C4-2B (cell line): ENCODE measurements at regions not wholly inside any gene's neighbourhood (a gene's known extent, or its start where the extent isn't known, plus 50 kb on each side); places are given as distances from the start of the nearest gene placed in this dataset.

ENCODE experiments used
- CTCF ChIP-seq: fragments of 450-650 bp; conservative IDR thresholded peaks from 2 replicates; pipeline ENCODE4 v1.5.1; 2017; ENCODE audit warnings: mild to moderate bottlenecking
- ZFX ChIP-seq: fragments of 450-650 bp; IDR thresholded peaks from 2 replicates; pipeline ENCODE4 v1.6.1; 2017

GRCh38 chr11:120024586-120024985, 113.3 kb downstream of the TRIM29 start:
- TF ChIP-seq CTCF (no peak), ZFX (no peak)
